Fibroblast of lung (primary cell): ENCODE measurements at regions not wholly inside any gene's neighbourhood (a gene's known extent, or its start where the extent isn't known, plus 50 kb on each side); places are given as distances from the start of the nearest gene placed in this dataset.

Source experiments
- DNase-seq, 2 donors: peaks; one replicate each; pipeline versions ENCODE4 v3.0.0 to v3.0.0-alpha.2; 2010; ENCODE audit warnings: low read depth in 2 of 2
- H2AFZ ChIP-seq: 2 replicates; pipeline ENCODE4 v1.5.1; 2012; ENCODE audit warnings: low read length, control low read depth, inconsistent platforms
- H3K27ac ChIP-seq: 2 replicates; pipeline ENCODE4 v1.5.1; 2011; ENCODE audit warnings: low read length, control low read depth; ENCODE audit not compliant: insufficient read depth
- H3K27me3 ChIP-seq: 2 replicates; pipeline ENCODE4 v1.5.1; 2011; ENCODE audit warnings: mild to moderate bottlenecking, low read length; ENCODE audit not compliant: control insufficient read depth, insufficient read depth
- H3K36me3 ChIP-seq: 2 replicates; pipeline ENCODE4 v1.5.1; 2011; ENCODE audit warnings: low read length; ENCODE audit not compliant: control insufficient read depth, insufficient read depth
- H3K4me1 ChIP-seq: 2 replicates; pipeline ENCODE4 v1.5.1; 2011; ENCODE audit warnings: low read length; ENCODE audit not compliant: control insufficient read depth, insufficient read depth; ENCODE audit errors: extremely low read depth
- H3K4me2 ChIP-seq: 2 replicates; pipeline ENCODE4 v1.5.1; 2011; ENCODE audit warnings: low read length, control low read depth; ENCODE audit not compliant: insufficient read depth; ENCODE audit errors: extremely low read depth
- H3K4me3 ChIP-seq, 4 experiments: fragments of 200-600 bp in 1 of 4; sonication (generic) in 1 of 4; replicated peaks in 1 of 4; 2 replicates each; pipeline ENCODE4 v1.5.1; 2011 to 2016; ENCODE audit warnings: low read length in 4 of 4, low read depth in 3 of 4, mild to moderate bottlenecking in 3 of 4, control low read depth in 2 of 4, inconsistent platforms in 1 of 4, mixed read lengths in 1 of 4; ENCODE audit not compliant: insufficient read depth in 1 of 4; ENCODE audit errors: control extremely low read depth in 1 of 4
- H3K79me2 ChIP-seq: 2 replicates; pipeline ENCODE4 v1.5.1; 2012; ENCODE audit warnings: mild to moderate bottlenecking, low read length, inconsistent platforms; ENCODE audit not compliant: control insufficient read depth, insufficient read depth
- H3K9ac ChIP-seq: 2 replicates; pipeline ENCODE4 v1.5.1; 2011; ENCODE audit warnings: mild to moderate bottlenecking, low read length, control low read depth; ENCODE audit not compliant: insufficient read depth
- H3K9me3 ChIP-seq: 2 replicates; pipeline ENCODE4 v1.5.1; 2012; ENCODE audit warnings: low read depth, low read length; ENCODE audit not compliant: control insufficient read depth, insufficient read depth
- H4K20me1 ChIP-seq: 2 replicates; pipeline ENCODE4 v1.5.1; 2011; ENCODE audit warnings: low read length; ENCODE audit not compliant: control insufficient read depth, insufficient read depth; ENCODE audit errors: extremely low read depth
- EZH2 ChIP-seq: IDR thresholded peaks from 2 replicates; pipeline ENCODE4 v1.5.1; 2012; ENCODE audit warnings: low read length, control low read depth, mild to moderate bottlenecking; ENCODE audit errors: missing control alignments
- TF ChIP-seq, protein P1 (sequence below), 2 donors: IDR thresholded peaks in 1 of 2; conservative IDR thresholded peaks in 1 of 2; 1 replicate in 1 of 2; 2 replicates in 1 of 2; pipeline ENCODE4 v1.5.1; 2011 to 2012; ENCODE audit warnings: low read length in 2 of 2, control low read depth in 1 of 2, inconsistent platforms in 1 of 2, low read depth in 1 of 2, mild to moderate bottlenecking in 1 of 2

DNA sequence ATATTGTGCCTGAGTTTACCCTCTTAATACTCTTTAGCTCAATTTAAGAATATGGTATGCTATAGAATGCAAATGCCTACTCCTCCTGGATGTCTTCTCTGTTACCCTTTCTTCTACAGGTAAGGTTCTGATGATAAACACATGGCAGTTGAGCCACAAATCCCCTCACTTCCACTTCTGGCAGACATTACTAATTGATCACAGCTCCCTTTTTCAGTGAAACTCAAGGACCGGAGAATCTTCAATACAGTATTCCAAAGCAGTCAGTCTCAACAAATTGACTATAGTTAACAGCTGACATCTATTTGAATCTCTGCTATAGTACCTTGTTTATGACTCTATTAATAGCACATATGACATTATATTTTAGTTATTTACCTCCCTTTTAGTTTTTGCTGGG lies 232.1 kb upstream of the ADAMTS9 start:
- H3K4me3 ChIP-seq: no peak overlapping the region
- H3K4me1 ChIP-seq: no peaks in the 10 kb centered on the region
- no peak for DNase-seq
- no peaks in the 10 kb centered on the region for H3K27me3 ChIP-seq
- no peaks in the 10 kb centered on the region for H3K36me3 ChIP-seq
- H2AFZ ChIP-seq: no peak overlapping the region
- no peaks in the 10 kb centered on the region for H3K9me3 ChIP-seq
- no peak overlapping the region for H3K9ac ChIP-seq
- H3K4me2 ChIP-seq: no peak overlapping the region
- no peaks in the 10 kb centered on the region for H4K20me1 ChIP-seq
- H3K27ac ChIP-seq: no peak overlapping the region
- H3K79me2 ChIP-seq: no peaks in the 10 kb centered on the region
- TF ChIP-seq, protein P1, sequence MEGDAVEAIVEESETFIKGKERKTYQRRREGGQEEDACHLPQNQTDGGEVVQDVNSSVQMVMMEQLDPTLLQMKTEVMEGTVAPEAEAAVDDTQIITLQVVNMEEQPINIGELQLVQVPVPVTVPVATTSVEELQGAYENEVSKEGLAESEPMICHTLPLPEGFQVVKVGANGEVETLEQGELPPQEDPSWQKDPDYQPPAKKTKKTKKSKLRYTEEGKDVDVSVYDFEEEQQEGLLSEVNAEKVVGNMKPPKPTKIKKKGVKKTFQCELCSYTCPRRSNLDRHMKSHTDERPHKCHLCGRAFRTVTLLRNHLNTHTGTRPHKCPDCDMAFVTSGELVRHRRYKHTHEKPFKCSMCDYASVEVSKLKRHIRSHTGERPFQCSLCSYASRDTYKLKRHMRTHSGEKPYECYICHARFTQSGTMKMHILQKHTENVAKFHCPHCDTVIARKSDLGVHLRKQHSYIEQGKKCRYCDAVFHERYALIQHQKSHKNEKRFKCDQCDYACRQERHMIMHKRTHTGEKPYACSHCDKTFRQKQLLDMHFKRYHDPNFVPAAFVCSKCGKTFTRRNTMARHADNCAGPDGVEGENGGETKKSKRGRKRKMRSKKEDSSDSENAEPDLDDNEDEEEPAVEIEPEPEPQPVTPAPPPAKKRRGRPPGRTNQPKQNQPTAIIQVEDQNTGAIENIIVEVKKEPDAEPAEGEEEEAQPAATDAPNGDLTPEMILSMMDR (conservative IDR thresholded peaks at IDR 0.05 in 1 of 2, IDR thresholded peaks at IDR 0.05 in 1 of 2; ENCODE audit: low read depth in 1 of 2, low read length in 2 of 2): no peak
- TF ChIP-seq EZH2: no peak

DNA sequence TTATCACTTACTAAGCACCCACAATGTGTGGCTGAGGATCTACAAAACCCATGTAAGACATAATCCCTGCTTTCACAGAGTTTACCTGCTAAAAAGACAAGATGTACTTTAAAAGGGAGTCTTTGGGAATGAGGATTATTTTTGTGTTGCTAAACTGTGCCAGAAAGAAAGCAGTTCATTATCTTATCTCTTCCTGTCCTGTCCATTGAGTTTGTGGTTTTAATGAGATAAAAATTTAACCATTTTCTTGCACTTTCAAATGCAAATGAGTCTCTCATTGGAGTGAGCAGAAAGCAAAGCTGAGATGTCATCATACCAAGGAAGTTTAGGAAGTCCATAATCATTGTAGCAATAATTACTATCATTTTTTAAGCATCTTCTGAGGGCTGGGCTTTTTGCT lies 231.2 kb upstream of the ADAMTS9 start:
- no peaks in the 10 kb centered on the region for H3K27me3 ChIP-seq
- TF ChIP-seq, protein P1 (conservative IDR thresholded peaks at IDR 0.05 in 1 of 2, IDR thresholded peaks at IDR 0.05 in 1 of 2; ENCODE audit: low read depth in 1 of 2, low read length in 2 of 2): no peak
- no peak for TF ChIP-seq EZH2
- peak in 1 of 2 donors; percentile 45 for DNase-seq
- H3K9ac ChIP-seq: no peak overlapping the region
- no peaks in the 10 kb centered on the region for H3K79me2 ChIP-seq
- H3K4me2 ChIP-seq: no peak overlapping the region
- no peak overlapping the region for H2AFZ ChIP-seq
- H3K27ac ChIP-seq: no peak overlapping the region
- H3K36me3 ChIP-seq: no peaks in the 10 kb centered on the region
- no peaks in the 10 kb centered on the region for H3K9me3 ChIP-seq
- H3K4me3 ChIP-seq: no peak overlapping the region
- H4K20me1 ChIP-seq: no peaks in the 10 kb centered on the region
- H3K4me1 ChIP-seq: no peaks in the 10 kb centered on the region

DNA sequence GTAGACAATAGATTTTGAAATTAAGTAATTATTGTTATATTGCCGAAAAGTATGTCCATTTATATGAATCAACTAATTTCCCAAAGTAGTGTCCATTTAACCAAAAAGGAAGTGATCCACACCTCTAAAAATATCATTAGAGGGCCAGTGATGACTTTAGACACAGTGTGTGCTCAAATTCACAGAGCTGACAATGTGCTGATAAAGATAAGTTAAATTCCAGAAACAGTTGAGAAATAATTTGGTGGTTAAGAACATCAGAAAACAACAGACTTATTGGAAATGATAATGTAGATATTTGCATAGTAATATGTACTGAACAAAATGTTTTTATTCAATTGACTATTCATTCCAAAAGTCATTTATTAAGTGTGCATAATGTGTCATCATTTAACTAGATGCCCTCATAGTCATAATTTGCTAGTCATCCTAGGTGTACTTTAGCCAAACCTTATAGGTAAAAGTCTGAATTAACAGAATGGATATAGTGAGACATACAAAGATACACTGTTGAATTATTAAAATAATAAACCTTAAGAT lies 230.2 kb upstream of the ADAMTS9 start:
- no peaks in the 10 kb centered on the region for H3K36me3 ChIP-seq
- H3K79me2 ChIP-seq: no peaks in the 10 kb centered on the region
- H4K20me1 ChIP-seq: no peaks in the 10 kb centered on the region
- H3K27ac ChIP-seq: no peak overlapping the region
- H3K27me3 ChIP-seq: no peaks in the 10 kb centered on the region
- H3K4me1 ChIP-seq: no peaks in the 10 kb centered on the region
- H3K9ac ChIP-seq: no peak overlapping the region
- no peaks in the 10 kb centered on the region for H3K9me3 ChIP-seq
- no peak overlapping the region for H3K4me3 ChIP-seq
- TF ChIP-seq EZH2: no peak
- TF ChIP-seq, protein P1 (conservative IDR thresholded peaks at IDR 0.05 in 1 of 2, IDR thresholded peaks at IDR 0.05 in 1 of 2; ENCODE audit: low read depth in 1 of 2, low read length in 2 of 2): no peak
- no peak for DNase-seq
- no peak overlapping the region for H3K4me2 ChIP-seq
- H2AFZ ChIP-seq: no peak overlapping the region
